Nephron (organoid): ENCODE measurements at regions not wholly inside any gene's neighbourhood (a gene's known extent, or its start where the extent isn't known, plus 50 kb on each side); places are given as distances from the start of the nearest gene placed in this dataset.

Source experiments
- H3K27ac Mint-ChIP-seq, 3 experiments: 2 replicates each; pipeline ENCODE4 v1.8.0; 2020; ENCODE audit warnings: mixed read lengths in 3 of 3, mild to moderate bottlenecking in 2 of 3, moderate library complexity in 1 of 3
- H3K27me3 Mint-ChIP-seq: 2 replicates; pipeline ENCODE4 v1.8.0; 2021; ENCODE audit warnings: low read depth, mild to moderate bottlenecking, moderate library complexity, mixed read lengths
- H3K36me3 Mint-ChIP-seq: 2 replicates; pipeline ENCODE4 v1.8.0; 2020; ENCODE audit warnings: low read depth, mixed read lengths
- H3K4me1 Mint-ChIP-seq: 2 replicates; pipeline ENCODE4 v1.8.0; 2020; ENCODE audit warnings: mixed read lengths
- H3K4me3 Mint-ChIP-seq, 3 experiments: 2 replicates each; pipeline ENCODE4 v1.8.0; 2020; ENCODE audit warnings: mild to moderate bottlenecking in 3 of 3, mixed read lengths in 3 of 3, moderate library complexity in 2 of 3
- H3K9me3 Mint-ChIP-seq: 2 replicates; pipeline ENCODE4 v1.8.0; 2020; ENCODE audit warnings: mixed read lengths
- CTCF ChIP-seq, 3 experiments: fragments of 200-600 bp; sonication (generic); IDR thresholded peaks; one replicate each; pipeline ENCODE4 v1.5.0; 2021; ENCODE audit warnings: antibody characterized with exemption in 3 of 3; ENCODE audit not compliant: unreplicated experiment in 3 of 3

- Mint-ChIP-seq H3K27ac (peak overlapping the region in 1 of 3 experiments; percentile 52), H3K4me3 (no peak overlapping the region), H3K27me3 (peaks cover 4% of the 10 kb centered on the region), H3K36me3 (no peaks in the 10 kb centered on the region), H3K4me1 (peaks cover 34% of the 10 kb centered on the region), H3K9me3 (no peaks in the 10 kb centered on the region)
- no peak for TF ChIP-seq CTCF (IDR thresholded peaks at IDR 0.05; ENCODE audit: unreplicated experiment in 3 of 3)
Observed at GRCh38 chr2:109683452-109683851, 69.3 kb downstream of the SOWAHC start.

GRCh38 chr2:109685453-109685852, 71.3 kb downstream of the SOWAHC start:
- Mint-ChIP-seq H3K27me3 (peaks cover 4% of the 10 kb centered on the region), H3K36me3 (no peaks in the 10 kb centered on the region), H3K4me3 (no peak overlapping the region), H3K27ac (peak overlapping the region; percentile 7 to 42 (median 42)), H3K4me1 (peaks cover 39% of the 10 kb centered on the region), H3K9me3 (no peaks in the 10 kb centered on the region)
- TF ChIP-seq CTCF (IDR thresholded peaks at IDR 0.05; ENCODE audit: unreplicated experiment in 3 of 3) = no peak

GRCh38 chr2:109686921-109687320, 72.8 kb downstream of the SOWAHC start:
- Mint-ChIP-seq H3K4me3 (no peak overlapping the region), H3K4me1 (peaks cover 38% of the 10 kb centered on the region), H3K27ac (peak overlapping the region; percentile 42 to 92 (median 66)), H3K36me3 (no peaks in the 10 kb centered on the region), H3K27me3 (peaks cover 4% of the 10 kb centered on the region), H3K9me3 (no peaks in the 10 kb centered on the region)
- TF ChIP-seq CTCF (IDR thresholded peaks at IDR 0.05; ENCODE audit: unreplicated experiment in 3 of 3) = no peak

GRCh38 chr2:109689182-109689930, 75.2 kb downstream of the SOWAHC start:
- Mint-ChIP-seq H3K27ac (peak overlapping the region; percentile 89 to 98 (median 90)), H3K27me3 (peaks cover 4% of the 10 kb centered on the region), H3K4me3 (no peak overlapping the region), H3K36me3 (no peaks in the 10 kb centered on the region), H3K9me3 (no peaks in the 10 kb centered on the region), H3K4me1 (peaks cover 55% of the 10 kb centered on the region)
- TF ChIP-seq CTCF (IDR thresholded peaks at IDR 0.05; ENCODE audit: unreplicated experiment in 3 of 3) = no peak

- no peak for TF ChIP-seq CTCF (IDR thresholded peaks at IDR 0.05; ENCODE audit: unreplicated experiment in 3 of 3)
- no peaks in the 10 kb centered on the region for H3K9me3 Mint-ChIP-seq
- H3K4me3 Mint-ChIP-seq = no peak overlapping the region
- H3K27ac Mint-ChIP-seq = peak overlapping the region; percentile 89 to 98 (median 90)
- peaks cover 4% of the 10 kb centered on the region for H3K27me3 Mint-ChIP-seq
- no peaks in the 10 kb centered on the region for H3K36me3 Mint-ChIP-seq
- peaks cover 55% of the 10 kb centered on the region for H3K4me1 Mint-ChIP-seq
Observed at GRCh38 chr2:109689973-109690372, 75.8 kb downstream of the SOWAHC start.

GRCh38 chr2:109690457-109690821, 76.3 kb downstream of the SOWAHC start:
- Mint-ChIP-seq H3K27ac (peak overlapping the region; percentile 89 to 98 (median 90)), H3K36me3 (no peaks in the 10 kb centered on the region), H3K9me3 (no peaks in the 10 kb centered on the region), H3K4me1 (peaks cover 53% of the 10 kb centered on the region), H3K27me3 (peaks cover 6% of the 10 kb centered on the region), H3K4me3 (no peak overlapping the region)
- no peak for TF ChIP-seq CTCF (IDR thresholded peaks at IDR 0.05; ENCODE audit: unreplicated experiment in 3 of 3)
